ENCODE measurements at regions not wholly inside any gene's neighbourhood (a gene's known extent, or its start where the extent isn't known, plus 50 kb on each side); places are given as distances from the start of the nearest gene placed in this dataset.

- Histone ChIP-seq H3K4me1 (ENCODE audit: control insufficient read depth, insufficient read depth, low read length) (no peaks in the 10 kb centered on the region; the same call in 1 of the 2 replicates), H3K4me3 (ENCODE audit: insufficient read depth, low read depth, low read length) (no peak overlapping the region), H2AK5ac (ENCODE audit: low read depth, low read length) (no peak overlapping the region), H2BK20ac (ENCODE audit: low read depth, low read length) (no peak overlapping the region), H3K79me1 (ENCODE audit: low read depth in 1 of 2, low read length in 2 of 2) (no peaks in the 10 kb centered on the region), H4K8ac (ENCODE audit: low read depth in 2 of 2, low read length in 2 of 2) (no peak overlapping the region), H2BK15ac (ENCODE audit: low read depth, low read length) (no peak overlapping the region), H3K9me1 (ENCODE audit: insufficient read depth, low read length) (no peaks in the 10 kb centered on the region), H4K5ac (ENCODE audit: low read depth, low read length) (no peak overlapping the region), H3K56ac (ENCODE audit: extremely low read depth, insufficient read depth, low read length) (no peak overlapping the region), H3K27ac (ENCODE audit: insufficient read depth, low read length) (no peak overlapping the region), H2AK9ac (replicated peaks; ENCODE audit: low read depth, low read length, poor library complexity) (no peak overlapping the region), H3K9me3 (ENCODE audit: control insufficient read depth, insufficient read depth, low read length) (no peaks in the 10 kb centered on the region), H3K4ac (ENCODE audit: low read depth, low read length) (no peak overlapping the region), H3K4me2 (ENCODE audit: low read depth, low read length) (no peak overlapping the region), H3K9ac (ENCODE audit: low read depth, low read length) (no peak overlapping the region), H2BK120ac (ENCODE audit: low read depth, low read length) (no peak overlapping the region), H2BK5ac (ENCODE audit: low read depth, low read length, poor library complexity, severe bottlenecking) (no peak overlapping the region), H3K18ac (ENCODE audit: low read depth, low read length) (no peak overlapping the region), H3K27me3 (ENCODE audit: control insufficient read depth, insufficient read depth, low read length) (no peaks in the 10 kb centered on the region; the same call in 1 of the 2 replicates), H3K14ac (replicated peaks; ENCODE audit: low read depth, low read length) (no peak overlapping the region), H3K36me3 (ENCODE audit: control insufficient read depth, insufficient read depth, low read length) (no peaks in the 10 kb centered on the region), H4K20me1 (ENCODE audit: insufficient read depth, low read length) (no peaks in the 10 kb centered on the region), H3K23ac (ENCODE audit: low read depth, low read length) (no peak overlapping the region), H2AFZ (replicated peaks; ENCODE audit: low read length, poor library complexity) (no peak overlapping the region), H4K91ac (ENCODE audit: insufficient read depth, low read depth, low read length) (no peak overlapping the region)
- intact Hi-C loops (cut with micrococcal nuclease) (no loop called here), dilution Hi-C loops (cut with HindIII; ENCODE audit: low sequenced_read_pairs, unreplicated experiment) (no loop called here), in situ Hi-C loops (cut with MboI; ENCODE audit: low sequenced_read_pairs) (no loop called here)
- DNase-seq: peak; percentile 21
- ChIA-PET CTCF (no interaction called here), POLR2A (ENCODE audit: unreplicated experiment) (no interaction called here)
- no TSS peak for BruUV-seq (replicated peaks)
- no peak for ATAC-seq (ENCODE audit: low read depth)
- WGBS, 2 experiments (ENCODE audit: extremely low coverage in 2 of 2, insufficient read length in 1 of 2): 57% methylated on average over 2 of the region's 5 CpGs; no CpG with 5 or more reads in 1 of the 2 experiments
- TF ChIP-seq USF2 (IDR thresholded peaks at IDR 0.05; ENCODE audit: low read depth, low read length): no peak
- no peak for TF ChIP-seq CEBPB (IDR thresholded peaks at IDR 0.05; ENCODE audit: low read depth, low read length)
- TF ChIP-seq FOS (IDR thresholded peaks at IDR 0.05; ENCODE audit: low read depth, low read length): no peak
- no peak for TF ChIP-seq MXI1 (IDR thresholded peaks at IDR 0.05; ENCODE audit: borderline replicate concordance, low read depth, low read length)
- no peak for TF ChIP-seq SMC3 (IDR thresholded peaks at IDR 0.05; ENCODE audit: low read depth, low read length)
- TF ChIP-seq BHLHE40 (IDR thresholded peaks at IDR 0.05; ENCODE audit: low read depth, low read length): no peak
- TF ChIP-seq ELK1 (IDR thresholded peaks at IDR 0.05; ENCODE audit: borderline replicate concordance, low read depth, low read length): no peak
- TF ChIP-seq CHD1 (IDR thresholded peaks at IDR 0.05; ENCODE audit: low read depth, low read length): no peak
- no peak for TF ChIP-seq MAFK (IDR thresholded peaks at IDR 0.05; ENCODE audit: low read depth, low read length)
- no peak for TF ChIP-seq RCOR1 (IDR thresholded peaks at IDR 0.05; ENCODE audit: insufficient replicate concordance, low read length)
- TF ChIP-seq POLR2A (IDR thresholded peaks at IDR 0.05; ENCODE audit: low read depth, low read length): no peak
Measured at GRCh38 chr14:32027255-32027939, 49.7 kb upstream of the ARHGAP5 start.
